Small intestine (tissue), 7 donors: ENCODE measurements at regions not wholly inside any gene's neighbourhood (a gene's known extent, or its start where the extent isn't known, plus 50 kb on each side); places are given as distances from the start of the nearest gene placed in this dataset.

Experiments used
- DNase-seq, 2 donors: peaks; one replicate each; pipeline versions ENCODE4 v3.0.0 to v3.0.0-alpha.2; 2013
- FAIRE-seq: peaks from 2 replicates; lab custom pipeline; 2012; peaks lifted over from hg19 to GRCh38; lab: Jason Lieb, UNC
- H3K27ac ChIP-seq, 3 donors: one replicate each; pipeline ENCODE4 v1.5.1; 2013; ENCODE audit warnings: low read length in 2 of 3, mild to moderate bottlenecking in 2 of 3, control low read depth in 1 of 3, inconsistent platforms in 1 of 3, low read depth in 1 of 3, moderate library complexity in 1 of 3
- H3K27me3 ChIP-seq, 3 donors: one replicate each; pipeline ENCODE4 v1.6.1; 2013; ENCODE audit warnings: low read length in 3 of 3, inconsistent platforms in 1 of 3; ENCODE audit not compliant: control insufficient read depth in 3 of 3, insufficient read depth in 3 of 3
- H3K36me3 ChIP-seq, 3 donors: one replicate each; pipeline ENCODE4 v1.6.1; 2013; ENCODE audit warnings: low read length in 3 of 3, inconsistent platforms in 1 of 3, low read depth in 1 of 3, mild to moderate bottlenecking in 1 of 3, moderate library complexity in 1 of 3; ENCODE audit not compliant: control insufficient read depth in 3 of 3, insufficient read depth in 2 of 3
- H3K4me1 ChIP-seq, 3 donors: one replicate each; pipeline ENCODE4 v1.6.1; 2013; ENCODE audit warnings: low read length in 2 of 3, inconsistent platforms in 1 of 3, low read depth in 1 of 3, mild to moderate bottlenecking in 1 of 3, moderate library complexity in 1 of 3; ENCODE audit not compliant: control insufficient read depth in 3 of 3, insufficient read depth in 2 of 3
- H3K4me3 ChIP-seq, 3 donors: one replicate each; pipeline ENCODE4 v1.5.1; 2013; ENCODE audit warnings: low read length in 3 of 3, control low read depth in 1 of 3, inconsistent platforms in 1 of 3, low read depth in 1 of 3, mild to moderate bottlenecking in 1 of 3, moderate library complexity in 1 of 3
- H3K9me3 ChIP-seq, 2 donors: one replicate each; pipeline ENCODE4 v1.6.1; 2013; ENCODE audit warnings: low read depth in 1 of 2, low read length in 1 of 2; ENCODE audit not compliant: control insufficient read depth in 2 of 2, insufficient read depth in 1 of 2
- WGBS, 3 donors: extraction: QIAGEN DNeasy Blood & Tissue Kit; methylation state at CpG; one replicate each; pipeline ENCODE4 v1.1.7; 2013; 5-methylcytosine and 5-hydroxymethylcytosine counted together
- donor health status: healthy with polysubstance abuse.
- donor health status: control.
- donor health status: control.
- donor health status: Bipolar disorder and iron deficiency.
- donor health status: healthy.

GRCh38 chr12:4086481-4086880 lies 187.1 kb upstream of the CCND2 start:
- no peaks in the 10 kb centered on the region for H3K4me1 ChIP-seq
- H3K27ac ChIP-seq: no peak overlapping the region
- H3K36me3 ChIP-seq: no peaks in the 10 kb centered on the region
- H3K9me3 ChIP-seq: no peaks in the 10 kb centered on the region
- FAIRE-seq (no peak), DNase-seq (no peak)
- H3K4me3 ChIP-seq: no peak overlapping the region
- 60 to 81% (median 62%) methylated on average over 1 of the region's 1 CpG for WGBS, 3 donors
- no peaks in the 10 kb centered on the region for H3K27me3 ChIP-seq

DNA sequence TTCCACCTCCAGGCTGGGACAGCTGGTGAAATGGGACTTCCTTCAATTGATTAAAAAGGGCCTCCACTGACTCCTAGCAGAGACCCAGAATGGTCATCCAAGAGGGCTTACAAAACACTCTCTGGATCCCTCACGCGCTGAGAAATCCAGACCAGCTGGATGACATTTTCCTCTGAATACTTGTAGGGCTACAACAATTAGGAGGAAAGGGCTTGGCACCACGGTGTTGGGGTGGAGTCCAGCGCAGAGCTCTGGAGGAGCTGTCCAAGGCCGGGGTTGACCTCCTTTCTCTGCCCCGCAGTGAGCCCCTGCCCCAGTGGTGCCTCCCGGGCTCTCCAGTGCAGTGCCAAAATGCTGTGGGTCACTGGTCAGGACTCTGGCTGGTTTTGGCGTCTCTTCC lies 189.0 kb upstream of the CCND2 start:
- FAIRE-seq (no peak), DNase-seq (no peak)
- Histone ChIP-seq H3K36me3 (no peaks in the 10 kb centered on the region), H3K27me3 (no peaks in the 10 kb centered on the region), H3K9me3 (no peaks in the 10 kb centered on the region), H3K4me3 (no peak overlapping the region), H3K27ac (no peak overlapping the region), H3K4me1 (no peaks in the 10 kb centered on the region)
- 66 to 85% (median 83%) methylated on average over 8 of the region's 8 CpGs for WGBS, 3 donors

GRCh38 chr12:4082809-4083403 lies 190.7 kb upstream of the CCND2 start:
- 77 to 90% (median 78%) methylated on average over 13 of the region's 13 CpGs for whole genome bisulfite sequencing, 3 donors
- no peak for DNase-seq
- H3K9me3 ChIP-seq: no peaks in the 10 kb centered on the region
- no peak overlapping the region for H3K4me3 ChIP-seq
- H3K27ac ChIP-seq: no peak overlapping the region
- no peaks in the 10 kb centered on the region for H3K4me1 ChIP-seq
- no peaks in the 10 kb centered on the region for H3K36me3 ChIP-seq
- FAIRE-seq: no peak
- H3K27me3 ChIP-seq: no peaks in the 10 kb centered on the region

DNA sequence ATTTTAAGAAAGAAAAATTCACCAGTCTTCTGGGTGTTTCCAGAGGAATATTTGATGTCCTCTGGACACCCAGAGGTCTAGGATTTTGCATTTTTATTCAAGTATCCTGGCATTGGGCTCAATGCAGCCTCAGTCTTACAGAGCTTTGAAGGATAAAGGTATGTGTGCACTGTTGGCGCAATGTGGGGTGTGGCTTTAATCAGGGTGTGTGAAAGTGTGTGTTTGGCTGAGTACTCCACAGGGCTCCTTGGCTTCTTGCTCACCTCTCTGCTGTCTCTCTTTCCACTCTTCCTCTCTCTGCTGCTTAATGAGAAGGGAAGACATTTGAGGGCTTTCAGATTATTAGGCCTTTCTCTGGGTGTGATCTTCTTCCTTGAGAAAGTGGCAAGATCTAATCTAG lies 193.3 kb upstream of the CCND2 start:
- WGBS, 3 donors: 88 to 92% (median 88%) methylated on average over 1 of the region's 1 CpG
- H3K36me3 ChIP-seq: no peaks in the 10 kb centered on the region
- peak in 1 of 2 donors; percentile 35 for DNase-seq

GRCh38 chr12:4074129-4074528 lies 199.4 kb upstream of the CCND2 start:
- WGBS, 3 donors: 86 to 95% (median 89%) methylated on average over 4 of the region's 4 CpGs
- no peaks in the 10 kb centered on the region for H3K4me1 ChIP-seq
- H3K4me3 ChIP-seq: no peak overlapping the region
- FAIRE-seq: no peak
- H3K27ac ChIP-seq: no peak overlapping the region
- DNase-seq: no peak
- H3K9me3 ChIP-seq: no peaks in the 10 kb centered on the region
- H3K36me3 ChIP-seq: no peaks in the 10 kb centered on the region
- peaks cover 0 to 2% (median 0%) of the 10 kb centered on the region in 3 donors for H3K27me3 ChIP-seq

More for the DNA sequence above, 193.3 kb upstream of the CCND2 start:
- no peaks in the 10 kb centered on the region for H3K4me1 ChIP-seq
- H3K9me3 ChIP-seq: no peaks in the 10 kb centered on the region
- FAIRE-seq: no peak
- H3K27ac ChIP-seq: no peak overlapping the region
- H3K27me3 ChIP-seq: no peaks in the 10 kb centered on the region
- H3K4me3 ChIP-seq: no peak overlapping the region

DNA sequence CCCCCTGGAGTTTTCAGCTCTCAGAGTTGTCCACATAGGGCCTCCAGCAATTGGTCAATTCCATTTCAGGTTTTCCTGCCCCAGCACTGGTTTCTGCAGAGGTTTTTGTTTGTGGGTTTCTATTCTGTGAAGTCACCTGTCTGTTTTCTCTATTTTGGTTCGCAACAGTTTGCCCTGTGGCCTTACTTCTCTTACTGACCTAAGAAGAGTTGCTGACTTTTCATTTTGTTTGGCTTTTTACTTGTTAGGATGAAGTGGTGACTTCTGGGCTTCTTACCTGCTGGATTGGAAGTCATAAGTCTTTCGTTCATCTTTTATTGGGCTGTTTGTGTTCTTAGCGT lies 196.4 kb upstream of the PARP11 start:
- no peaks in the 10 kb centered on the region for H3K9me3 ChIP-seq
- DNase-seq: no peak
- H3K27me3 ChIP-seq: peaks cover 0 to 2% (median 0%) of the 10 kb centered on the region in 3 donors
- whole genome bisulfite sequencing, 3 donors: 87 to 96% (median 92%) methylated on average over 3 of the region's 3 CpGs
- no peaks in the 10 kb centered on the region for H3K4me1 ChIP-seq
- no peak overlapping the region for H3K4me3 ChIP-seq
- FAIRE-seq: no peak
- no peaks in the 10 kb centered on the region for H3K36me3 ChIP-seq
- no peak overlapping the region for H3K27ac ChIP-seq

- no peaks in the 10 kb centered on the region for H3K9me3 ChIP-seq
- no peaks in the 10 kb centered on the region for H3K36me3 ChIP-seq
- no peaks in the 10 kb centered on the region for H3K27me3 ChIP-seq
- WGBS, 3 donors: 23 to 34% (median 34%) methylated on average over 2 of the region's 2 CpGs
- no peak overlapping the region for H3K4me3 ChIP-seq
- no peak for FAIRE-seq
- H3K4me1 ChIP-seq: no peaks in the 10 kb centered on the region
- DNase-seq: no peak
- no peak overlapping the region for H3K27ac ChIP-seq
Measured at GRCh38 chr12:4068981-4069669, 195.9 kb upstream of the PARP11 start.

DNA sequence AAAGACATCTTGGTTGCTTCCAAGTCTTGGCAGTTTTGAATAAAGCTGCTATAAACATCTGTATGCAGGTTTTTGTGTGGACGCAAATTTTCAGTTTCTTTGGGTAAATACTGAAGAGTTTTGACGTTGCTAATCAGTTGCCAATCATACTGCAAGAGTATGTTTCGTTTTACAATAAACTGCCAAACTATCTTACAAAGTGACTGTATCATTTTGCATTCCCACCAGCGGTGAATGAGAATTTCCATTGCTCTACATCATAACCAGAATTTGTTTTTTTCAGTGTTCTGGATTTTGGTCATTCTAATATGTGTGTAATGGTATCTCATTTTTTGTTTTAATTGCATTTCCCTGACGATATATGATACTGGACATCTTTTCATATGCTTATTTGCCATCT lies 190.8 kb upstream of the PARP11 start:
- Histone ChIP-seq H3K9me3 (no peaks in the 10 kb centered on the region), H3K36me3 (no peaks in the 10 kb centered on the region), H3K27me3 (no peaks in the 10 kb centered on the region), H3K27ac (no peak overlapping the region), H3K4me3 (no peak overlapping the region), H3K4me1 (no peaks in the 10 kb centered on the region)
- 55 to 74% (median 62%) methylated on average over 5 of the region's 5 CpGs for WGBS, 3 donors
- DNase-seq: no peak
- FAIRE-seq: no peak
